ENCODE measurements at regions not wholly inside any gene's neighbourhood (a gene's known extent, or its start where the extent isn't known, plus 50 kb on each side); places are given as distances from the start of the nearest gene placed in this dataset.

DNA sequence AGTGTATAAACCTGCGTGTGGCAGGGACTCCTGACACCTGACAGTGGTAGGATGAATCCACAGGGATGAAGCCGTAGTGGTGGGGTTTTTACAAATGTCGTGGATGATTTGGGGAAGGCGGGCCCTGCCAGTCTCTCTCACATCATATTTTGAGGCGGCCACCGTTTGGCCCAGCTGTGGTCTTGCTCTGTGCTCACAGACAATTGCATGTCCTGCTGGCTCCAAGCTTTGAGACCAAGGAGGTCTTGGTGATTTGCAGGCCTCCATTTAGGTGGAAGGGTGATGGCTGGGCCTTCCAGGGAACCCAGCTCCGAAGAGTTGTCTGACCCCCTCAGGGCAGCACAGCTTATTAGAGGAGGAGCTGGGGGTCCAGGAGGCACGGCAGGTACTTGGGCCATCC, 151.1 kb upstream of the SHH start:
- TF ChIP-seq, protein P1, sequence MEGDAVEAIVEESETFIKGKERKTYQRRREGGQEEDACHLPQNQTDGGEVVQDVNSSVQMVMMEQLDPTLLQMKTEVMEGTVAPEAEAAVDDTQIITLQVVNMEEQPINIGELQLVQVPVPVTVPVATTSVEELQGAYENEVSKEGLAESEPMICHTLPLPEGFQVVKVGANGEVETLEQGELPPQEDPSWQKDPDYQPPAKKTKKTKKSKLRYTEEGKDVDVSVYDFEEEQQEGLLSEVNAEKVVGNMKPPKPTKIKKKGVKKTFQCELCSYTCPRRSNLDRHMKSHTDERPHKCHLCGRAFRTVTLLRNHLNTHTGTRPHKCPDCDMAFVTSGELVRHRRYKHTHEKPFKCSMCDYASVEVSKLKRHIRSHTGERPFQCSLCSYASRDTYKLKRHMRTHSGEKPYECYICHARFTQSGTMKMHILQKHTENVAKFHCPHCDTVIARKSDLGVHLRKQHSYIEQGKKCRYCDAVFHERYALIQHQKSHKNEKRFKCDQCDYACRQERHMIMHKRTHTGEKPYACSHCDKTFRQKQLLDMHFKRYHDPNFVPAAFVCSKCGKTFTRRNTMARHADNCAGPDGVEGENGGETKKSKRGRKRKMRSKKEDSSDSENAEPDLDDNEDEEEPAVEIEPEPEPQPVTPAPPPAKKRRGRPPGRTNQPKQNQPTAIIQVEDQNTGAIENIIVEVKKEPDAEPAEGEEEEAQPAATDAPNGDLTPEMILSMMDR (IDR thresholded peaks at IDR 0.05), result no peak
- no peak for TF ChIP-seq POLR2AphosphoS5 (IDR thresholded peaks at IDR 0.05)
- TF ChIP-seq POLR2A (IDR thresholded peaks at IDR 0.05), result no peak
